ENCODE measurements at regions not wholly inside any gene's neighbourhood (a gene's known extent, or its start where the extent isn't known, plus 50 kb on each side); places are given as distances from the start of the nearest gene placed in this dataset.

- in situ Hi-C loops (cut with MboI; ENCODE audit: low sequenced_read_pairs in 4 of 4) = no loop called here
- no peaks in the 10 kb centered on the region for H3K36me3 ChIP-seq
- no peak overlapping the region for H3K27ac ChIP-seq
- no peak for TF ChIP-seq POLR2A (IDR thresholded peaks at IDR 0.05)
- TF ChIP-seq, protein P1, sequence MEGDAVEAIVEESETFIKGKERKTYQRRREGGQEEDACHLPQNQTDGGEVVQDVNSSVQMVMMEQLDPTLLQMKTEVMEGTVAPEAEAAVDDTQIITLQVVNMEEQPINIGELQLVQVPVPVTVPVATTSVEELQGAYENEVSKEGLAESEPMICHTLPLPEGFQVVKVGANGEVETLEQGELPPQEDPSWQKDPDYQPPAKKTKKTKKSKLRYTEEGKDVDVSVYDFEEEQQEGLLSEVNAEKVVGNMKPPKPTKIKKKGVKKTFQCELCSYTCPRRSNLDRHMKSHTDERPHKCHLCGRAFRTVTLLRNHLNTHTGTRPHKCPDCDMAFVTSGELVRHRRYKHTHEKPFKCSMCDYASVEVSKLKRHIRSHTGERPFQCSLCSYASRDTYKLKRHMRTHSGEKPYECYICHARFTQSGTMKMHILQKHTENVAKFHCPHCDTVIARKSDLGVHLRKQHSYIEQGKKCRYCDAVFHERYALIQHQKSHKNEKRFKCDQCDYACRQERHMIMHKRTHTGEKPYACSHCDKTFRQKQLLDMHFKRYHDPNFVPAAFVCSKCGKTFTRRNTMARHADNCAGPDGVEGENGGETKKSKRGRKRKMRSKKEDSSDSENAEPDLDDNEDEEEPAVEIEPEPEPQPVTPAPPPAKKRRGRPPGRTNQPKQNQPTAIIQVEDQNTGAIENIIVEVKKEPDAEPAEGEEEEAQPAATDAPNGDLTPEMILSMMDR (IDR thresholded peaks at IDR 0.05 in 4 of 5, conservative IDR thresholded peaks at IDR 0.05 in 1 of 5) = no peak
- H3K4me3 ChIP-seq = no peak overlapping the region
- H3K9me3 ChIP-seq = no peaks in the 10 kb centered on the region
- H3K27me3 ChIP-seq = peaks cover 6 to 42% (median 23%) of the 10 kb centered on the region in 3 donors
- no peaks in the 10 kb centered on the region for H3K4me1 ChIP-seq
- no peak for ATAC-seq
- intact Hi-C loops (cut with DNase I; ENCODE audit: low total_unique reads) = no loop called here
- no peak for DNase-seq
Measured at GRCh38 chr9:126052791-126053190, 273.8 kb upstream of the MVB12B start.

GRCh38 chr9:126053913-126054312, 272.7 kb upstream of the MVB12B start:
- H3K4me3 ChIP-seq = no peak overlapping the region
- TF ChIP-seq POLR2A (IDR thresholded peaks at IDR 0.05) = no peak
- H3K36me3 ChIP-seq = no peaks in the 10 kb centered on the region
- no peak for ATAC-seq
- peaks cover 6 to 48% (median 23%) of the 10 kb centered on the region in 3 donors for H3K27me3 ChIP-seq
- in situ Hi-C loops (cut with MboI; ENCODE audit: low sequenced_read_pairs in 4 of 4) = no loop called here
- intact Hi-C loops (cut with DNase I; ENCODE audit: low total_unique reads) = no loop called here
- no peaks in the 10 kb centered on the region for H3K9me3 ChIP-seq
- DNase-seq = no peak
- H3K27ac ChIP-seq = no peak overlapping the region
- H3K4me1 ChIP-seq = no peaks in the 10 kb centered on the region

- in situ Hi-C loops (cut with MboI; ENCODE audit: low sequenced_read_pairs in 4 of 4) (no loop called here), intact Hi-C loops (cut with DNase I; ENCODE audit: low total_unique reads) (no loop called here)
- H3K27ac ChIP-seq = no peak overlapping the region
- H3K4me3 ChIP-seq = no peak overlapping the region
- ATAC-seq (no peak), DNase-seq (no peak)
- no peaks in the 10 kb centered on the region for H3K4me1 ChIP-seq
- TF ChIP-seq, protein P1 (IDR thresholded peaks at IDR 0.05 in 4 of 5, conservative IDR thresholded peaks at IDR 0.05 in 1 of 5) = no peak
- no peak for TF ChIP-seq POLR2A (IDR thresholded peaks at IDR 0.05)
- H3K27me3 ChIP-seq = peaks cover 6 to 55% (median 33%) of the 10 kb centered on the region in 3 donors
- H3K9me3 ChIP-seq = no peaks in the 10 kb centered on the region
- no peaks in the 10 kb centered on the region for H3K36me3 ChIP-seq
Measured at GRCh38 chr9:126055381-126055985, 271.1 kb upstream of the MVB12B start.

DNA sequence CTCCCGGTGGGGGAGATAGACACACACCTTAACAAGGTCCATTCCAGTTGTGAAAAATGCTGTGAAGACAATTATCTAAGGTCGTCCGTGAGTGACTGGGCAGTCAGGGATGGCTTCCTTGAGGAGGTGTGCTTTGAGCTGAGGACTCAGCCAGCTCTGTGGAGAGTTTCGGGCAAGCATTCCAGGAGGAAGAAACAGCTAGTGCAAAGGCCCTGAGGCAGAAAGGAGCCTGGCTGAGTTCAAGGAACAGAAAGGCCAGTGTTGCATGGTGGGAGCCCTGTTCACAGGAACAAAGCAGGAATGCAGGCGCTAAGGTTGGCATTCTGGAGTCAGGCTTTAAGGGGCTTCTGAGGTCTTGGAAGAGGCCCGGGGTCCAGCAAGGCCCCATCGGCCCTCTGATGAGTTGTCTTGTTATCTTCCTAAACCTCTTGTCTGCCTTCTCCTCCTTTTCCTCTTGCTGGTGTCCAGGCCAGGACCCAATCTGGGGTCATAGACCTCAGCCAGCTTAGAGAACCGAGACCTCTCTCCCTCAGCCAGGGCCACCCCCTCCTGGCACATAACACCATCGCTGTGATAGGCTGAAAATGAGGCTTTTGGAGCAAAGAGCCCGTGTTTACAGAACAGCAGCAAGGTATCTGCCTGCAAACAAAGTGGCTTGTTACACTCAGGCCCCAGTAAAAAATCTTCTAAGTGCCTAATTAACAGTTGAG, 270.2 kb upstream of the MVB12B start:
- intact Hi-C loops (cut with DNase I; ENCODE audit: low total_unique reads) (no loop called here), in situ Hi-C loops (cut with MboI; ENCODE audit: low sequenced_read_pairs in 4 of 4) (no loop called here)
- Histone ChIP-seq H3K36me3 (no peaks in the 10 kb centered on the region), H3K4me1 (no peaks in the 10 kb centered on the region), H3K27ac (no peak overlapping the region), H3K9me3 (no peaks in the 10 kb centered on the region), H3K4me3 (no peak overlapping the region), H3K27me3 (peaks cover 6 to 55% (median 41%) of the 10 kb centered on the region in 3 donors)
- no peak for DNase-seq
- ATAC-seq = no peak
- TF ChIP-seq POLR2A (IDR thresholded peaks at IDR 0.05) = no peak
- TF ChIP-seq, protein P1 (IDR thresholded peaks at IDR 0.05 in 4 of 5, conservative IDR thresholded peaks at IDR 0.05 in 1 of 5) = no peak

GRCh38 chr9:126057121-126057825, 269.4 kb upstream of the MVB12B start:
- DNase-seq = no peak
- no peaks in the 10 kb centered on the region for H3K36me3 ChIP-seq
- no peaks in the 10 kb centered on the region for H3K4me1 ChIP-seq
- TF ChIP-seq POLR2A (IDR thresholded peaks at IDR 0.05) = no peak
- TF ChIP-seq, protein P1 (IDR thresholded peaks at IDR 0.05 in 4 of 5, conservative IDR thresholded peaks at IDR 0.05 in 1 of 5) = no peak
- intact Hi-C loops (cut with DNase I; ENCODE audit: low total_unique reads) (no loop called here), in situ Hi-C loops (cut with MboI; ENCODE audit: low sequenced_read_pairs in 4 of 4) (no loop called here)
- no peak overlapping the region for H3K27ac ChIP-seq
- ATAC-seq = no peak
- H3K4me3 ChIP-seq = no peak overlapping the region
- no peaks in the 10 kb centered on the region for H3K9me3 ChIP-seq
- peaks cover 6 to 52% (median 38%) of the 10 kb centered on the region in 3 donors for H3K27me3 ChIP-seq

Data from gastrocnemius medialis (tissue), 4 donors.